LNCAP (cell line): ENCODE measurements at regions not wholly inside any gene's neighbourhood (a gene's known extent, or its start where the extent isn't known, plus 50 kb on each side); places are given as distances from the start of the nearest gene placed in this dataset.

Experiments
- CTCF ChIP-seq: fragments of 450-650 bp; IDR thresholded peaks from 2 replicates; pipeline ENCODE4 v1.5.1; 2017; ENCODE audit warnings: mild to moderate bottlenecking

GRCh38 chr11:106167085-106167484 lies 89.6 kb downstream of the AASDHPPT start:
- no peak for TF ChIP-seq CTCF

- no peak for TF ChIP-seq CTCF
Observed at GRCh38 chr11:106172386-106172991, 95.0 kb downstream of the AASDHPPT start.

GRCh38 chr11:106173291-106173690 lies 95.8 kb downstream of the AASDHPPT start:
- TF ChIP-seq CTCF = no peak

- TF ChIP-seq CTCF = no peak
Observed at GRCh38 chr11:106176817-106177216, 99.4 kb downstream of the AASDHPPT start.

- no peak for TF ChIP-seq CTCF
Observed at GRCh38 chr11:106177311-106177710, 99.8 kb downstream of the AASDHPPT start.

- TF ChIP-seq CTCF = no peak
Observed at GRCh38 chr11:106178361-106178760, 100.9 kb downstream of the AASDHPPT start.

GRCh38 chr11:106179048-106179447 lies 101.6 kb downstream of the AASDHPPT start:
- no peak for TF ChIP-seq CTCF

GRCh38 chr11:106186630-106187029 lies 109.2 kb downstream of the AASDHPPT start:
- no peak for TF ChIP-seq CTCF
